ENCODE measurements at regions not wholly inside any gene's neighbourhood (a gene's known extent, or its start where the extent isn't known, plus 50 kb on each side); places are given as distances from the start of the nearest gene placed in this dataset.
"Not testable (repeated sequence)": the region's sequence is repeated elsewhere in the genome, so short reads cannot be mapped to it uniquely, and the experiment has no call there.

GRCh38 chr11:38927993-38928392 lies 2330.0 kb upstream of the RAG2 start:
- in situ Hi-C loops (cut with HindIII; ENCODE audit: low sequenced_read_pairs) = no loop called here

DNA sequence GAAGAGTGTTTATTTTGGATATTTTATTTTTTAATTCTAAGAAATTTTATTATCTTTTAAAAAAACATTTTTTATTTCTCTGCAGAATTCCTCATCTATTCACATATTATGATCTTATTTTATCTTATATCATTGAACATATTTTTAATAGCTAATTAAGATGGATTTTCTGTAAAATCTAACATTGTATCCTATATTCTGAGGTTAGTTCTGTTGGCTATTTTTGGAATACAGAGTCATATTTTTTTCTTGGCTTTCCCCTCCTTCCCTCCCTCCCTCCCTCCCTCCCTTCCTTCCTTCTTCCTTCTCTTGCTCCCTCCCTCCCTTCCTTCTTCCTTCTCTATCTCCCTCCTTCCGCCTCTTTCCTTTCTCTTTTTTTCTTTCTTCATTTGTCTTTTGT lies 2326.6 kb upstream of the RAG2 start:
- in situ Hi-C loops (cut with HindIII; ENCODE audit: low sequenced_read_pairs) = no loop called here

GRCh38 chr11:38900211-38900610 lies 2302.2 kb upstream of the RAG2 start:
- in situ Hi-C loops (cut with HindIII; ENCODE audit: low sequenced_read_pairs) = no loop called here

GRCh38 chr11:38894201-38894600 lies 2296.2 kb upstream of the RAG2 start:
- in situ Hi-C loops (cut with HindIII; ENCODE audit: low sequenced_read_pairs) = not testable (repeated sequence)

- in situ Hi-C loops (cut with HindIII; ENCODE audit: low sequenced_read_pairs) = no loop called here
Measured at GRCh38 chr11:38884145-38884865, 2286.3 kb upstream of the RAG2 start.

- in situ Hi-C loops (cut with HindIII; ENCODE audit: low sequenced_read_pairs) = no loop called here
Measured at GRCh38 chr11:38867338-38867737, 2269.3 kb upstream of the RAG2 start.

GRCh38 chr11:38865922-38866321 lies 2267.9 kb upstream of the RAG2 start:
- in situ Hi-C loops (cut with HindIII; ENCODE audit: low sequenced_read_pairs) = no loop called here

GRCh38 chr11:38842991-38843390 lies 2245.0 kb upstream of the RAG2 start:
- in situ Hi-C loops (cut with HindIII; ENCODE audit: low sequenced_read_pairs) = no loop called here

GRCh38 chr11:38839071-38839470 lies 2241.0 kb upstream of the RAG2 start:
- in situ Hi-C loops (cut with HindIII; ENCODE audit: low sequenced_read_pairs) = no loop called here

- in situ Hi-C loops (cut with HindIII; ENCODE audit: low sequenced_read_pairs) = no loop called here
Measured at GRCh38 chr11:38835966-38836365, 2237.9 kb upstream of the RAG2 start.

DNA sequence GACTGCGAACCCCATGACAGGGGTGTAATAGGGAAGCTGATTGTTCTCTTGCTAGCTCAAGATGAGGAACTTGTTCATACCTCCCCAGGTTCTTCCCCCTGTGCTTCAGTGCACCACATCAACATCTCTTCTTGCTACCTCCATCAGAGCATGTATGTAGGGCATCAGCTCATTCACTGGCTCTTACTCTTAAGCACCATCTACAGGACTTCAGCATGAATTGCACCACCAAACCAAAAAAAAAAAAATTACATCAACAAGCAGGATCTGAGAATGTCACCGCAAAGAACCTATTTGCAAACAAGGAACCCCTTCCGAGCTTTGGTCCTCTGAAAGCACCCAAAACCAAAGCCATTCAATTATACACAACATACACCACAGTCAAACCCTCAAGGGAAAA lies 2226.5 kb upstream of the RAG2 start:
- in situ Hi-C loops (cut with HindIII; ENCODE audit: low sequenced_read_pairs) = no loop called here

DNA sequence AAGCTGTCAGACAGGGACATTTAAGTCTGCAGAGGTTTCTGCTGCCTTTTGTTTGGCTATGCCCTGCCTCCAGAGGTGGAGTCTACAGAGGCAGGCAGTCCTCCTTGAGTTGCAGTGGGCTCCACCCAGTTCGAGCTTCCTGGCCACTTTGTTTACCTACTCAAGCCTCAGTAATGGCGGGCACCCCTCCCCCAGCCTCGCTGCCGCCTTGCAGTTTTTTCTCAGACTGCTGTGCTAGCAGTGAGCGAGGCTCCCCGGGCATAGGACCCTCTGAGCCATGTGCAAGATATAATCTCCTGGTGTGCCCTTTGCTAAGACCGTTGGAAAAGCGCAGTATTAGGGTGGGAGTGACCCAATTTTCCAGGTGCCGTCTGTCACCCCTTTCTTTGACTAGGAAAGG lies 2223.8 kb upstream of the RAG2 start:
- in situ Hi-C loops (cut with HindIII; ENCODE audit: low sequenced_read_pairs) = not testable (repeated sequence)

- in situ Hi-C loops (cut with HindIII; ENCODE audit: low sequenced_read_pairs) = no loop called here
Measured at GRCh38 chr11:38819981-38820380, 2221.9 kb upstream of the RAG2 start.

DNA sequence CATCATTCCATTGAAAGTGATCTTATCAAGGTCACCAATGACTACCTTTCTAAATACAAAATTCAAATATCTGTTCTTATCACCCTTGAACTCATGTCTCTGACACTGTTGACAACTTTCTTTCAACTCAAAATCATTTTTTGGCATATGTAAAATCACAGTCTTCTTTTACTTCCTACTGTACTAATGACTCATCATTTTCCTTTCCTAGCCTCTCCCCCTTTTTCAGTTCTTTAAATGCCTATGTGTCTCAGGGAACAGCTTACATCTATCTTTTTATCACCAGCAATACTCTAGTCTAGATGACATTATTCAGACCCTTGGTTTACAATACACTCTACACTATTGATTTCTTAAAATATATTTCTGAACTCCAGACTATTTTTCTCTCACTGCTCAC lies 2220.7 kb upstream of the RAG2 start:
- in situ Hi-C loops (cut with HindIII; ENCODE audit: low sequenced_read_pairs) = no loop called here

DNA sequence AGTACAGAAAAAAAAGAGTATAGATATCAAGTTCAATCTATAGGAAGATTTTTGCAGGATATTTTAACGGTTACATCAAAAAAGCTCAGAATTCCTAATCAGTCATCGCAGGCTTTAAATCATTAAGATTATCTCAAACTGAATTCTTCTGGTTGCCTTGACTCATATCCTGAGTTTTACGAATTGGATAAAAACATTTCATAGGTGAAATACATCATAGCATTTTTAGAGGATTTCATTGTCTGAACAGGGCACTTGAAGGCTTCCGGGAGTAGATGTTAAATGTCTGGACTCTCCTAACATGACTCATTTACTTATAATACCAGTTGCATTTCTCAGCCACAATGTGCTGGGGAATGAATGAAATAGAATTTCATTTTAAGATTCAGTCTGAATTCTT lies 2216.6 kb upstream of the RAG2 start:
- in situ Hi-C loops (cut with HindIII; ENCODE audit: low sequenced_read_pairs) = no loop called here

DNA sequence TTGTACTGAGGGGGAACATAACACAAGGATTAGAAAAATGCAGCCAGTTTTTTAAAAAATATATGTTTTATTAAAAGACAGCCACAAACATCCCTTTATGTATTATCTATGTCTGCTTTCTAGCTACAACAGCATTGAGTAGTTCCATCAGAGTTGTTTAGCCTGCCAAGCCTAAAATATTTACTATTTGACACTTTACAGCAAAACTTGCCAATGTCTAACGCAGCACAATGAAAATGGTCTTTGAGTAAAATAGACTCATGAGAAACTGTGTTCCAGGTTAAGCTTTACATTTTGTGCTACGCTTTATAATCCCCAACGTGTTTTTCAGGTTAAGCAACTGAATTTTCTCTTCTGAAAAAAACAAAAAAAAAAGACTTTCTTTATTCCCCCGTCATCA lies 2211.5 kb upstream of the RAG2 start:
- in situ Hi-C loops (cut with HindIII; ENCODE audit: low sequenced_read_pairs) = no loop called here

GRCh38 chr11:38796281-38796680 lies 2198.2 kb upstream of the RAG2 start:
- in situ Hi-C loops (cut with HindIII; ENCODE audit: low sequenced_read_pairs) = no loop called here

DNA sequence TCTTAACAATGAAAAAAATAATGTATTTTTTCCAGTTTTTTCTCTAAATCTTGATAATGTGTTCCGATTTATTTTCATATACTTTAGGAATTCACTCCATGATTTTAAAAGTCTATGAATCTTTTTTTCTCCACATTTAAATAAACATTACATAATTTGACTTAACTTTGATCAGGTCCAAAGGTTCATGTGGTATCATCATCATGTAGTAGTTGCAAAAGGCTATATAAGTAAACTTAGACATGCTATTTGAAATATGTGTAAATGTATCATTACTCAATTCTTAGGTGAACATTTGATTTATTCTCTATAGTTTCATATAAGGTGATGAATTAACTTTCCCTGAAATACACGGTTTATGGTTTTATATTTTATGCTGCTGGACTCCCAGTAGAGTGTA lies 2197.0 kb upstream of the RAG2 start:
- in situ Hi-C loops (cut with HindIII; ENCODE audit: low sequenced_read_pairs) = no loop called here

- in situ Hi-C loops (cut with HindIII; ENCODE audit: low sequenced_read_pairs) = no loop called here
Measured at GRCh38 chr11:38791346-38791961, 2193.4 kb upstream of the RAG2 start.

DNA sequence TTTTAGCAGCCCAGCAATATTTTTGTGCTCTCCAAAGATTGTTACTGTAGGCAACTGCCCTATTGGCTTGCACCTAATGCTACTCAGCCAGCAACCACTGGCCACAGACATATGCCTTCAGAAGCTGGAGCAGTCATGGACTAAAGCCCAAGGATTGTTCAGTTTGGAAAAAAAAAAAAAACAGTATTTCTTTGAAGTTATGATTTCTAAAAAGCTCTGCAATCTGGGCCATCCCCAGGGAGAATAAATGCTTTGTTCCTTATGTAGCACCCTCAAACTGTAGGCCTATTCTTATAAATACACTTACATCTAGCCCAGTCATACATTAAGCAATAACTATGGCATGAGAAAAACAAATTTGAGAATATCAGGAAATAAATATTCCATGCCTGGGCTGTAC lies 2190.5 kb upstream of the RAG2 start:
- in situ Hi-C loops (cut with HindIII; ENCODE audit: low sequenced_read_pairs) = no loop called here

DNA sequence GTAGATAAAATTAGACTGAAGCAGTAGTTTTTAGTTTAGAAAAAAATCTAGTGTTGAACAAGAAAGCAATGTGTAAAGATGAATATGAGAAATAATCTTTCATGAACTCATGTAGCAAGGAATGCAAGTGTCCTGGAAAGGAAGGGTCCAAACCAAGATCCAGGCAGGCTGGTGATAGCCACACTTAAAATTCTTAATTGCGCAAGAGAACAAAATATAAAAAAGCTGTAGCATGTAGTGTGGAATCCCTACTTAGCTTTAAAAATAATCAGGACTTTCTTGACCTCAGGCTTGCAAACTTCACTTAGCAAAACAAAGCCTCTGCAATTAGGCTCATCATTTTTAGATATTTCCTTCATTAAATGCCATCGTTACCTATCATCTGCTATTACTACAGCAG lies 2186.1 kb upstream of the RAG2 start:
- in situ Hi-C loops (cut with HindIII; ENCODE audit: low sequenced_read_pairs) = no loop called here

DNA sequence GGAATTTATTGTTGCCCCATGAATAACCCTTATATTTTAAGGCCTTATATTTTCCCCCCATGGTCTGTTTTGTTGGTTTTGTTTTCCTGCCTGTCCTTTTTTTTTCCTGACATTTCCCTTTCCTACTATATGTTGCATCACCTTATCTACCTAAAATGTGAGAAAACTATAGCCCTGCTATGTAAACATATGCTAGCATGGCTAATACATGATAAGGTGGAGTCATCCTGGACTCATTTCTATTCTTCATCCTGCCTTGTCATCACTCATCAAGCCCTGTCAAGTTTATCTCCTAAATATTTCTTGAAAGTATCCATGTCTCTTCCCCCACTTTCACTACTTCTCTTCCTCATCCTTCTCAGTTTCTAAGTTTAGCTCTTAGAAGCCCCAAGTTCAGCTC lies 2168.8 kb upstream of the RAG2 start:
- in situ Hi-C loops (cut with HindIII; ENCODE audit: low sequenced_read_pairs) = no loop called here

DNA sequence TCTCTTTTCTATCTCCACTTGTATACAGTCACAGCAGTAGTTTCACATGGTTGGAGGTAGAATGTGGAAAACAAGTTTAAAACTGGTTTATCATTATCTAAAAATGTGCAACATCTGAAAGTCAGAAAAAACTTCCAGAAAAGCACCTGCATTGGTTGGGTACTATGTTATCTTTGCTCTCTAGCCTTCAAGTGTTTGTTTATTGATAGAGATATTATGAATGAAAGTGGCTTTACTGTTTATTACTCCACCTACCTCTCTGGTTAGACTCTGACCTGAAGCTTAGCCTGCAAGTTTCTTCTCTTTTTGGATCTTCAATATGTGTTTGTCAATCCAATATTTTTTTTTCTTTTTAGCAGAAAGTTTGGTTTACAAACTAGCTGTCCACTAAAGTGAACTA lies 2161.4 kb upstream of the RAG2 start:
- in situ Hi-C loops (cut with HindIII; ENCODE audit: low sequenced_read_pairs) = no loop called here

Data from endothelial cell of hepatic sinusoid (primary cell).